H54 (cell line): ENCODE measurements at regions not wholly inside any gene's neighbourhood (a gene's known extent, or its start where the extent isn't known, plus 50 kb on each side); places are given as distances from the start of the nearest gene placed in this dataset.
"Not testable (repeated sequence)": the region's sequence is repeated elsewhere in the genome, so short reads cannot be mapped to it uniquely, and the experiment has no call there.

Source experiments
- DNase-seq: peaks from one replicate; pipeline ENCODE4 v3.0.0; 2011; ENCODE audit warnings: low spot score, mixed read lengths; ENCODE audit not compliant: insufficient read length
- FAIRE-seq: peaks from 3 replicates; lab custom pipeline; 2011; peaks lifted over from hg19 to GRCh38; lab: Jason Lieb, UNC
- POLR2A ChIP-seq: IDR thresholded peaks from 2 replicates; pipeline ENCODE4 v1.6.1; 2011; ENCODE audit warnings: low read depth, mild to moderate bottlenecking, low read length

DNA sequence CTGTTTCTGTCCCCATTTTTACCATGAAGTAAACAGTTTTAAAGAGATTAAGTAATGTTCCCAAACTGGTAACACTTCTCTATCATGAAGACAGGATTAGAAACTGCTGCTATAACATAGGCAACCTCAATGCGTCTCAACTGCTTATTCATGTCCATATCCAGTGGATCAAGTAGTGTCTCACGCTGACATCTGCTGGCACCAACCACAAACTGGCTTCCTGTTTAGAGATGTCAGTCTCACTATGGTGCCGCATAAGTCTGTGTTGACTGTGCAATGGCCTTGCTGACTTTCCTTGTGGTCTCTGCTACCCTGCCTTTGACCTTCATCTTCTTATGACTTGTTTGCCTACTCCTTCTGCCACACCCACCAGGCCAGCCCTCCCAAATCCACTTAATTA, 369.6 kb upstream of the DPP6 start:
- TF ChIP-seq POLR2A = no peak
- no peak for FAIRE-seq
- no peak for DNase-seq

DNA sequence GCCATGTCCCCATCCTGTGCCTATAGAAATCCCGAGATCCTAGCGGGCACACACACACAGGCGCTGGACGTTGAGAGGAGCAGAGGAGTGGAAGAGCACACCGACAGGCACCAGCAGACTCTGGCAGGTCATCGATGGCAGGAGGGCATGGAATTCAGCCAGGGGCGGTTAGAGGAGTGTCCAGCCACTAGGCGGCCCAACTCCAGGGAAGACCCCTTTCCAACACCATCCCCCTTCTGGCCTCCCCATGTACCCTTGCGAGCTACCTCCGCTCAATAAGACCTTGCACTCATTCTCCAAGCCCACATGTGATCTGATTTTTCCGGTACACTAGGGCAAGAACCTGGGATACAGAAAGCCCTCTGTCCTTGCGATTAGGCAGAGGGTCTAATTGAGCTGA, 356.0 kb upstream of the DPP6 start:
- no peak for DNase-seq
- no peak for FAIRE-seq

DNA sequence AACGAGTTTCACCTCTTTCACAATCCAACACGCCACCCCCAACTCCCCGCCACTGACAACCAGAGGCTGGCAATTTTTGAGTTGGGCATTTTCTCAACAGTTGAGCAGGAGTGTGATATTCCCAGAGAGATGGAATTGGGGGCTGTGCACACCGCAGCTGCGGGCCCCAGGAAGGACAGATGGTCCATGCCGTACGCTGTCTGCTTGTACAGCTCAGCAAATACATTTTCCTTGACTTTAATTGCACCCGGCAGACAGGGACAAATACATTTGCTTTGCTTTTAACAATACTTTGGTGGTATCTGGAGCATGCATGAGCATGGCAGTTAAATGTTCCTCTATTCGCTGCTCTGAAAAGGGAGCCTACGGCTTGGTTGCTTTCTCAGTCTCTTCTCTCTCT, 354.2 kb upstream of the DPP6 start:
- no peak for TF ChIP-seq POLR2A
- DNase-seq (no peak), FAIRE-seq (no peak)

More for the DNA sequence above, 356.0 kb upstream of the DPP6 start:
- no peak for TF ChIP-seq POLR2A

DNA sequence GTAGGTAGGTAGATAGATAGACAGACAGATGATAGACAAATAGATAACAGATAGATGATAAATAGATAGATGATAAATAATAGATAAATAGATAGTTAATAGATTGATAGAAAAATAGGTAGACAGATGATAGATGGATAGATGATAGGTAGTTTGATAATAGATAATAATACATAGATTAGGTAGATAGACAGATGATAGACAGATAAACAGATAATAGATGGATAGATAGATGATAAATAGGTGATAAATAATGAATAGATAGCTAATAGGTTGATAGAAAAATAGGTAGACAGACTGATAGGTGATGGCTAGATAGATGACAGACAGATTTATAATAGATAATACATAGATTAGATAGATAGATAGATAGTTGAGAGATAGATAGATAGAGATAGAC, 350.5 kb upstream of the DPP6 start:
- FAIRE-seq = no peak
- DNase-seq = no peak
- TF ChIP-seq POLR2A = no peak

DNA sequence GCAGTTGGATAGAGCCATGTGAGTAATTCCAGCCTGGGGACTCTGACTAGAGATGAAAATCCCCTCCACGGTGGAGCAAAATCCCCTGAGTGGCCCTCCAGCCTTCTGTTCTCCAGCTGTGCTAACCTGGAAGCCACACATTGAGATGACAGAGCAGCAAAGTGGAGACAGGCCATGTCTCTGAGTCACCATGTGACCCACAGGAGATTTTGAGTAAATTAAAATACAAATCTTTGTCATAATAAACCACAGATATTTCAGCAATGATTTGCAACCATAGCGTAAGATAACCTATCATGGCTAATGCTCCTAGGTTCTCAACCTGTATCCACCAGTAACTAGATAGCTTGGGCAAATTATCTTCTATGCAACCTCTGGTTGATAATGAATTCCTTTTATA, 328.3 kb upstream of the DPP6 start:
- DNase-seq, FAIRE-seq: not testable (repeated sequence)

DNA sequence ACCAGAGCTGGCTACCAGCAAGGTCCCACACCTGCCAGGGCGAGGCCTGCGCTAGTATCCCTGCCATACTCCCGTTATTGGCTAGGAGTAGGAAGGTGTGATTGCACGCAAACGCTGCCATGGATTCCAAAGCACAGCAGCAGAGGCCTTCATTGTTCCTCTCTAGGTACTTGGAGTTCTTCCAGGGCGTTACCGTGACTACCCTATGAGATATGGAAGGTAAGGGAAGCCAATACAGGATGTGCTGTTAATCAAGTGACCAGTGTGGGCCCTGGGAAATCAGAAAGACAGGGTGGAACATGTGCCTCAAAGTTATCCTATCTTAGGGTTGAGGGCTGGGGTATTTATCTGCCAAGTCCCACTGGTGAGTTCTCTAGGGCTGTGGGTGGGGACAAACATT, 320.7 kb upstream of the DPP6 start:
- not testable (repeated sequence) for FAIRE-seq, DNase-seq

DNA sequence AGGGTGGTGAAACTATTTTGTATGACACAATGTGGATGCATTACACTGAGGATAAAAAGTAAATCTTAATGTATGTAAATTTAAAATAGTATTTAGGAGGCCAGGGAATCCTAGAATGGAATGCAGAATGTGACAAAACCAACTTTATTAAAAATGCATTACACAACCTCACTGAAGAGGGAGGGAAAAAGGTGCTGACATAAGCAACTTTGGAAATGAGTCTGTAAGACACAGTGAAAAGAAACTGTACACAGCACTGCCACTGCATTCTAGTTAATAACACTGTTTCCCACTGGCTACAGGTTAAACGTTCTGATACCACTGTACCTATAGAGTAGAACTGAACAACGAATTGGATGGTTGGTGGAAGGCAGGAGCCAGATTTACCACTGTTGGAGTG, 308.8 kb upstream of the DPP6 start:
- not testable (repeated sequence) for DNase-seq, FAIRE-seq

DNA sequence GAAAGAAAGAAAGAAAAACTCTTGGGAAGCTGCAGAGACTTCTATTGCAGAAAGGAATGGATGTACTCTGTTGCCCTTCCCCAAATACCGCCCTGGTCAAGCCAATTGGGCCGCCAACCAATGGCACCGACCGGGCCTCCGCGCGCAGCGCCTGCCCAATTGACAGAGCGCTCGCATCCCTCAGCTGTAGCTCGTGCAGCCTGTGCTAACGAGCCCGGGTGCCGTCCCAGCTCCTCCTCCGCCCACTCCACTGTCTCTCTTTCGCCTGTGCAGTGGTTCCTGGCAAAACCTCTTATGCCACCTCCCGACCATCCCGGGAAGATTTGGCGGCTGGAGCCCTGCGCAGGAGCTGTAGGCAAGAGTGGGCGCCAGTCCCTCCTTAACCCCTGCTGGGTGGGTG, 304.2 kb upstream of the DPP6 start:
- not testable (repeated sequence) for DNase-seq, FAIRE-seq

DNA sequence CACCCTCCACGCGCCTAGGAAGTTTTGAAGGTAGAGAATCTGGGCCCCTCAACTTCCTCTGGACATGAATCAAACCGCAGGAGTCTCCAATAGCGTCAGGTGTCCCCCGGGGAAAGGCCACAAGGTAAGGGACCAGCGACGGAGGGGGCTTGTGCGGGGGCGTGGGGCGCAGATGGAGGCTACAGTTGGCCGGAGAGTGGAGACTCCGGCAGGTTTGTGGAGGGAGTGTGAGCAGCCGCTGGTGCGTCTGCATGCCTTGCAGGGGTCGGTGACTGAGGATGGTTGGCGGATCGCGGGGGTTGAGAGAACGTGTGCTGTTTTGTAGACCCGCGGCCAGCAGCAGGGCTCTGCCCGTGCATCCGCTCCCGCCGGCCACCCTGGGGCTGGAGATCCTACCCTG, 303.3 kb upstream of the DPP6 start:
- not testable (repeated sequence) for DNase-seq, FAIRE-seq

DNA sequence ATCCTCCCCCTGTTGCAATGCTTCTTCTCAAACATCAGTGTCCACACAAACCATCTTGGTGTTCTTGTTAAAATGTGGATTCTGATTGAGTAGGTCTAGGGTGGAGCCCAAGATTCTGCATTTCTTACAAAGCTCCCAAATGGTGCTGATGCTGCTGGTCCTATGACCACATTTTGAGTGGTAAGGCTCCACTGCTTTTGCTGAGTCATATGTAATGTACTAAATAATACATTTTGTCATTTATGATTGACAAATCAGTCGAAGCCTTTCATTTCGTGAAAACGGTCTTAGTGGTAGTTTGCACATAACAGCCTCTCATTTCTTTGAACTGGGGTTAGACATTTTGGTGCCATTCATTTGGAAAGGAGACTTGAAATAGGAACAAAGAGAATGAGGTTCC, 286.3 kb upstream of the DPP6 start:
- not testable (repeated sequence) for FAIRE-seq

DNA sequence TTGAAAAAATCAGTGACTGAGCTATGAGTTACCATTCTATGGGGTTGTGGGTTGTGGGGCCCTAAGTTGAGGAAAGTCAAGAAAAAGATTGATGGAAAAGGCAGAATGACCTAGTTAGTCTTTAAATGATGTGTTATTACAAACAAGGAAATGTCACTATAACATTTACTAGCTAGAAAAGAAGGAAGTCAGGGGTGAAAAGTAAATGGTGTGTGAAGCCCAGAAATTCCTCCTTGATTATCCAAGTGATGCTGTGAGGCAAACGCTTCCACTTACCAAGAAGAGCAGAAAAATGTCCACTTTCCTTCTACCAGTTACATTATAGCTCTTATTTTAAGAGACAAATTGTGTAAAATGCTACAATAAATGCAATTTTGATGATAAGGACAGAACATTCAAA, 285.3 kb upstream of the DPP6 start:
- not testable (repeated sequence) for FAIRE-seq, DNase-seq

More for the DNA sequence above, 286.3 kb upstream of the DPP6 start:
- not testable (repeated sequence) for DNase-seq

DNA sequence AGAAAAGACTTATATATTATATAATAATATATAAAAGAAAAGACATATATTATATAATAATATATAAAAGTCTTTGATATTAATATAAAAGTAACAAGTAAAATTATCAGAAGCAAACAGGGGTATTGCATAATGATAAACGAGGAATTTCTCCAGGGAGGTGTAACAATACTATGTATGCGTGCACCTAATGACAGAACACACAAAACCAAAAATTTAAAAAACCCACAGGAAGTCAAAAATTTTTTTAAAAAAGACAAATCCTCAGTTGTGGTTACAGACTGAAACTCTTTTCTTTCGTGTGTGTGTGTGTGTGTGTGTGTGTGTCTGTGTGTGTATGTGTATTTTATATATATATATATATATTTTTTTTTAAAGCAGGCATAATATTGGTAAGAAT, 279.2 kb upstream of the DPP6 start:
- no peak for TF ChIP-seq POLR2A
- FAIRE-seq (no peak), DNase-seq (no peak)

DNA sequence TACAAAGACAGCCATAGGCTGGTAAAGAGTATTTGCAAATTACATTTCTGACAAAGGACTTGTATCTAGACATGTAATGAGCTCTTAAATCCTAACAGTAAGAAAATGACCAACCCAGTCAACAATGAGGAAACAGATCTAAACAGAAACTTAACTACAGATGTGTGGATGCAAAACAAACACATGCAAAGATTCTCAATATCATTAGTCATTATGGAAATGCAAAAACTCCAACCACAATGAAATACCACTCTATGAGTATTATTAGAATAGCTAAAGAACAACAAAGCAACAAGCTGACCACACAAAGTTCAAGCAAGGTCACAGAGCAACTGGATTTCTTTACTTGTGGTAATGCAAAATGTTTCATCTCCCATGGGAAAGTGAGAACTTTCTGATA, 275.3 kb upstream of the DPP6 start:
- FAIRE-seq = peak; percentile 61
- not testable (repeated sequence) for DNase-seq

DNA sequence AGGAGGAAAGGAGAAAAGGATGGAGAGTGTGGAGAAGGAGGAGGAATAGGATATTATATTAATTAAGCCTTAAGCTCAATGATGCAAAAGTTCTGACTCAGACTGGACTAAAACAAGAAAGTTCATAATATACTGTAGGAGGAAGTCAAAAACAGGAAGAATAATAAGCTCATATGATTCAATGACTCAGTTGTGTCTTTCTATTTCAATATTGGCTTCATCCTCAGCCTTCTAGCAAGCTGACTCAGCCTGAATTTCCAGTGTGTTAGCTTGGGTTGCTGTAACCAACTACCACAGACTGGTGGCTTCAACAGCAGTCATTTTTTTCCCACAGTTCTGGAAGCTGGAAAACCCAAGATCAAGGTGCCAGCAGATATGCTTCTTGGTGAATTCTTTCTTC, 254.8 kb upstream of the DPP6 start:
- DNase-seq, FAIRE-seq: not testable (repeated sequence)

DNA sequence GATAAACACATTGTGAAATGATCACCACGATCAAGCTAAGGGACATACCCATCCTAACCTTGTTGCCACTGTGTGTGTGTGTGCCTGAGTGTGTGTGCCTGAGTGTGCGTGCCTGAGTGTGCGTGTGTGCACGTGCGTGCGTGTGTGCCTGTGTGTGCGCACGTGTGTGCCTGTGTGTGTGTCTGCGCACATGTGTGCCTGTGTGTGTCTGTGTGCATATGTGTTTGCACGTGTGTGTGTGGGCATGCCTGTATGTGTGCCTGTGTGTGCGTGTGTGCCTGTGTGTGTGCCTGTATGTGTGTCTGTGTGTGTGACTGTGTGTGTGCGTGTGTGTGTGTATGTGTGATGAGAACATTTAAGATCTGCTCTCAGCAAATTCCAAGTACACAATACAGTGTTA, 244.1 kb upstream of the DPP6 start:
- FAIRE-seq = no peak
- no peak for TF ChIP-seq POLR2A
- no peak for DNase-seq

DNA sequence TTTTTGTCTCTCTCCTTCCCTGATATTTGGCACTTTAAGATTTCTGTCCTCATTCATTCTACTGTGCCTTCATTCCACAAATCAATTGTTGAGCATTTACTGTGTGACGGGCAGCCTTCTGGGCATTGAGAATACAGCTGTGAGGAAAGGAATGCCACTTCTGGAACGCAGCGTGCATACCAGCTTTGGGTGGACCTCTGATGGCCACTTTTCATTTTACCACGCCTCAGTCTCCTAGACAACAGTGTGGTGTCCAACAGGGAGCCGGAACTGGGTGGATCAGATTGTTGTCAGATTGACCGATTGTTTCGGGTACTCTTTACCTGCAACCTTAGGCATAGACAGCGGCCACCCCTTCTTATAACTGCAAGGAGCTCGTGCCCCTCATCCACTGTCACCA, 222.7 kb upstream of the DPP6 start:
- TF ChIP-seq POLR2A = no peak
- DNase-seq = no peak
- no peak for FAIRE-seq

DNA sequence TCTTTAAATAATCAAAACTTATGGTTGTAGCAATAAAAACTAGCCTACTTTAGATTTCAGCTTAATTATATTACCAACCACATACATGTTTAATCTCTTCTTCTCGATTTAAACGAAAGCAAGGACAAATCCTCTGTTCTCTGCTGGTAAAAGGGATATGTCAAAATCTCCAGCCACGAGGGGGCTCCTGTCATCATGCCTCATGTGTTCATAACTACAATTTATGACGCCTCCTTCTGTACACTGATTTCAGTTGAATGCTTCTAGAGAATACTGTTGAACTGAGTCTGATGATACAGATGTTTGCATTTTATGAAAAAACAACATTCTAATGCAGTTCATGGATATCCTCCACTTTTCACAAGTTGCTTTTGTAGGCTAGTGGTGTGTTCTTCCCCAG, 220.0 kb upstream of the DPP6 start:
- no peak for TF ChIP-seq POLR2A
- no peak for FAIRE-seq
- DNase-seq = no peak
